Neural progenitor cell (in vitro differentiated cells): ENCODE measurements at regions not wholly inside any gene's neighbourhood (a gene's known extent, or its start where the extent isn't known, plus 50 kb on each side); places are given as distances from the start of the nearest gene placed in this dataset.

Experiments used
- CTCF ChIP-seq: fragments of 200-600 bp; sonication (generic); IDR thresholded peaks from 2 replicates; pipeline ENCODE4 v1.5.1; 2017; ENCODE audit warnings: antibody characterized with exemption, mild to moderate bottlenecking
- EZH2 ChIP-seq: fragments of 200-600 bp; sonication (generic); IDR thresholded peaks from 2 replicates; pipeline ENCODE4 v1.6.1; 2017; ENCODE audit warnings: antibody characterized with exemption, mild to moderate bottlenecking, moderate library complexity

GRCh38 chr5:115389034-115389798, 92.8 kb upstream of the CCDC112 start:
- no peak for TF ChIP-seq CTCF
- no peak for TF ChIP-seq EZH2
